ENCODE measurements at regions not wholly inside any gene's neighbourhood (a gene's known extent, or its start where the extent isn't known, plus 50 kb on each side); places are given as distances from the start of the nearest gene placed in this dataset.

- DNase-seq: no peak
- Histone ChIP-seq H3K4me1 (no peaks in the 10 kb centered on the region), H3K36me3 (no peaks in the 10 kb centered on the region), H3K27me3 (no peaks in the 10 kb centered on the region), H3K4me3 (no peak overlapping the region), H3K9me3 (no peaks in the 10 kb centered on the region), H3K27ac (no peak overlapping the region)
- intact Hi-C loops (cut with DNase I; ENCODE audit: low total_unique reads): no loop called here
- 54 to 64% (median 59%) methylated on average over 4 of the region's 4 CpGs for WGBS, 5 donors
- TF ChIP-seq CTCF (IDR thresholded peaks at IDR 0.05): no peak
- no peak for TF ChIP-seq POLR2AphosphoS5 (IDR thresholded peaks at IDR 0.05)
- no peak for TF ChIP-seq POLR2A (IDR thresholded peaks at IDR 0.05)
- TF ChIP-seq EP300 (IDR thresholded peaks at IDR 0.05): no peak
Observed at GRCh38 chr17:51548125-51548524, 287.8 kb downstream of the UTP18 start.

- Histone ChIP-seq H3K4me3 (no peak overlapping the region), H3K36me3 (no peaks in the 10 kb centered on the region), H3K9me3 (no peaks in the 10 kb centered on the region), H3K27ac (no peak overlapping the region), H3K4me1 (no peaks in the 10 kb centered on the region), H3K27me3 (peaks cover 0 to 15% (median 4%) of the 10 kb centered on the region in 3 donors)
- intact Hi-C loops (cut with DNase I; ENCODE audit: low total_unique reads): no loop called here
- TF ChIP-seq POLR2AphosphoS5 (IDR thresholded peaks at IDR 0.05) (no peak), POLR2A (IDR thresholded peaks at IDR 0.05) (no peak)
- WGBS, 5 donors: 73 to 89% (median 78%) methylated on average over 1 of the region's 1 CpG
- DNase-seq: no peak
Observed at GRCh38 chr17:51555153-51555552, 294.8 kb downstream of the UTP18 start.

GRCh38 chr17:51559778-51560177, 299.4 kb downstream of the UTP18 start:
- no peaks in the 10 kb centered on the region for H3K9me3 ChIP-seq
- WGBS, 5 donors: 48 to 69% (median 59%) methylated on average over 3 of the region's 3 CpGs
- H3K27me3 ChIP-seq: peaks cover 0 to 8% (median 4%) of the 10 kb centered on the region in 3 donors
- intact Hi-C loops (cut with DNase I; ENCODE audit: low total_unique reads): no loop called here
- DNase-seq: no peak
- H3K4me1 ChIP-seq: no peaks in the 10 kb centered on the region
- H3K36me3 ChIP-seq: no peaks in the 10 kb centered on the region
- no peak overlapping the region for H3K4me3 ChIP-seq
- TF ChIP-seq POLR2A (IDR thresholded peaks at IDR 0.05): no peak
- TF ChIP-seq POLR2AphosphoS5 (IDR thresholded peaks at IDR 0.05): no peak
- no peak for TF ChIP-seq CTCF (IDR thresholded peaks at IDR 0.05)
- no peak for TF ChIP-seq EP300 (IDR thresholded peaks at IDR 0.05)
- no peak overlapping the region for H3K27ac ChIP-seq

GRCh38 chr17:51560398-51560797, 300.1 kb downstream of the UTP18 start:
- H3K36me3 ChIP-seq: no peaks in the 10 kb centered on the region
- no peak overlapping the region for H3K4me3 ChIP-seq
- intact Hi-C loops (cut with DNase I; ENCODE audit: low total_unique reads): no loop called here
- H3K27me3 ChIP-seq: peaks cover 0 to 10% (median 4%) of the 10 kb centered on the region in 3 donors
- no peak overlapping the region for H3K27ac ChIP-seq
- H3K9me3 ChIP-seq: no peaks in the 10 kb centered on the region
- DNase-seq: no peak
- no peaks in the 10 kb centered on the region for H3K4me1 ChIP-seq
- TF ChIP-seq CTCF (IDR thresholded peaks at IDR 0.05): no peak
- TF ChIP-seq EP300 (IDR thresholded peaks at IDR 0.05): no peak
- no peak for TF ChIP-seq POLR2AphosphoS5 (IDR thresholded peaks at IDR 0.05)
- no peak for TF ChIP-seq POLR2A (IDR thresholded peaks at IDR 0.05)

- no peak for DNase-seq
- WGBS, 5 donors: 71 to 89% (median 77%) methylated on average over 3 of the region's 3 CpGs
- Histone ChIP-seq H3K27ac (no peak overlapping the region), H3K27me3 (peaks cover 0 to 13% (median 0%) of the 10 kb centered on the region in 3 donors), H3K9me3 (no peaks in the 10 kb centered on the region), H3K4me1 (no peaks in the 10 kb centered on the region), H3K36me3 (no peaks in the 10 kb centered on the region), H3K4me3 (no peak overlapping the region)
- intact Hi-C loops (cut with DNase I; ENCODE audit: low total_unique reads): no loop called here
- no peak for TF ChIP-seq EP300 (IDR thresholded peaks at IDR 0.05)
- no peak for TF ChIP-seq CTCF (IDR thresholded peaks at IDR 0.05)
- no peak for TF ChIP-seq POLR2AphosphoS5 (IDR thresholded peaks at IDR 0.05)
- TF ChIP-seq POLR2A (IDR thresholded peaks at IDR 0.05): no peak
Observed at GRCh38 chr17:51563961-51564360, 303.6 kb downstream of the UTP18 start.
